GM23338 (cell line): ENCODE measurements at regions not wholly inside any gene's neighbourhood (a gene's known extent, or its start where the extent isn't known, plus 50 kb on each side); places are given as distances from the start of the nearest gene placed in this dataset.

Source experiments
- ATAC-seq: fragments of 200-7000 bp; cut with Tn5 transposase; 3 replicates; pipeline ENCODE4 v1.9.1; 2020
- DNase-seq: peaks from one replicate; pipeline ENCODE4 v3.0.0-alpha.2; 2015; ENCODE audit warnings: low spot score
- H2AFZ ChIP-seq: fragments of 200-600 bp; sonication (generic); 2 replicates; pipeline ENCODE4 v1.8.0; 2016; ENCODE audit warnings: antibody characterized with exemption, mild to moderate bottlenecking, moderate library complexity
- H3F3A ChIP-seq: fragments of 200-600 bp; sonication (generic); replicated peaks from 2 replicates; pipeline ENCODE4 v1.8.0; 2017; ENCODE audit warnings: antibody characterized with exemption, mixed run types, low read depth
- H3K27ac ChIP-seq: fragments of 200-600 bp; sonication (generic); 2 replicates; pipeline ENCODE4 v1.6.1; 2016; ENCODE audit warnings: low read depth
- H3K27me3 ChIP-seq: fragments of 200-600 bp; sonication (generic); 2 replicates; pipeline ENCODE4 v1.8.0; 2016; ENCODE audit warnings: mild to moderate bottlenecking, mixed run types, moderate library complexity; ENCODE audit not compliant: insufficient read depth
- H3K36me3 ChIP-seq: fragments of 200-600 bp; sonication (generic); 2 replicates; pipeline ENCODE4 v1.8.0; 2016; ENCODE audit warnings: mild to moderate bottlenecking; ENCODE audit not compliant: insufficient read depth
- H3K4me1 ChIP-seq: fragments of 200-600 bp; sonication (generic); 2 replicates; pipeline ENCODE4 v1.8.0; 2016; ENCODE audit warnings: mild to moderate bottlenecking, moderate library complexity; ENCODE audit not compliant: insufficient read depth
- H3K4me2 ChIP-seq: fragments of 200-600 bp; sonication (generic); 2 replicates; pipeline ENCODE4 v1.7.1; 2017; ENCODE audit warnings: mixed run types
- H3K4me3 ChIP-seq: fragments of 200-600 bp; sonication (generic); 2 replicates; pipeline ENCODE4 v1.6.1; 2016; ENCODE audit warnings: mixed run types
- H3K79me2 ChIP-seq: fragments of 200-600 bp; sonication (generic); replicated peaks from 2 replicates; pipeline ENCODE4 v1.8.0; 2017; ENCODE audit warnings: mild to moderate bottlenecking; ENCODE audit not compliant: insufficient read depth
- H3K9me2 ChIP-seq: fragments of 200-600 bp; sonication (generic); 2 replicates; pipeline ENCODE4 v1.8.0; 2017; ENCODE audit not compliant: insufficient read depth
- H4K20me1 ChIP-seq: fragments of 200-600 bp; sonication (generic); replicated peaks from 2 replicates; pipeline ENCODE4 v1.8.0; 2017; ENCODE audit warnings: mild to moderate bottlenecking; ENCODE audit not compliant: insufficient read depth
- H3K27ac Mint-ChIP-seq: 2 replicates; pipeline ENCODE4 v1.8.0; 2020; ENCODE audit warnings: inconsistent platforms, mild to moderate bottlenecking, moderate library complexity, mixed read lengths
- H3K27me3 Mint-ChIP-seq: 3 replicates; pipeline ENCODE4 v1.8.0; 2022; ENCODE audit warnings: low read depth, mild to moderate bottlenecking, moderate library complexity, mixed read lengths, inconsistent platforms; ENCODE audit not compliant: insufficient read depth, poor library complexity
- H3K36me3 Mint-ChIP-seq: 3 replicates; pipeline ENCODE4 v1.8.0; 2021; ENCODE audit warnings: low read depth, mild to moderate bottlenecking, inconsistent platforms, moderate library complexity, mixed read lengths
- H3K4me1 Mint-ChIP-seq: 3 replicates; pipeline ENCODE4 v1.8.0; 2020; ENCODE audit warnings: mild to moderate bottlenecking, inconsistent platforms, mixed read lengths
- H3K4me3 Mint-ChIP-seq: 3 replicates; pipeline ENCODE4 v1.8.0; 2021; ENCODE audit warnings: moderate library complexity, mild to moderate bottlenecking, inconsistent platforms, mixed read lengths
- H3K9me3 Mint-ChIP-seq: 3 replicates; pipeline ENCODE4 v1.8.0; 2020; ENCODE audit warnings: moderate library complexity, mild to moderate bottlenecking, inconsistent platforms, mixed read lengths
- CREB1 ChIP-seq: fragments of 250-450 bp; sonication (Bioruptor Pico); IDR thresholded peaks from 2 replicates; pipeline ENCODE4 v1.5.0; 2020; ENCODE audit warnings: low read depth, mild to moderate bottlenecking, moderate library complexity
- EZH2 ChIP-seq: fragments of 200-600 bp; sonication (generic); IDR thresholded peaks from one replicate; pipeline ENCODE4 v1.8.0; 2017; ENCODE audit warnings: antibody characterized with exemption, mild to moderate bottlenecking, low read depth; ENCODE audit not compliant: unreplicated experiment
- EZH2phosphoT487 ChIP-seq: fragments of 200-600 bp; sonication (generic); IDR thresholded peaks from one replicate; pipeline ENCODE4 v1.8.1; 2018; ENCODE audit warnings: antibody characterized with exemption; ENCODE audit not compliant: unreplicated experiment
- JUNB ChIP-seq: IDR thresholded peaks from one replicate; pipeline ENCODE4 v1.6.1; 2016; ENCODE audit warnings: antibody characterized with exemption; ENCODE audit not compliant: unreplicated experiment
- NANOG ChIP-seq: IDR thresholded peaks from 2 replicates; pipeline ENCODE4 v1.6.1; 2016; ENCODE audit warnings: antibody characterized with exemption, borderline replicate concordance
- ZNF114 ChIP-seq: fragments of 250-450 bp; sonication (Bioruptor Pico); IDR thresholded peaks from 2 replicates; pipeline ENCODE4 v1.5.0; 2020; ENCODE audit warnings: mild to moderate bottlenecking, moderate library complexity
- ZNF331 ChIP-seq: fragments of 250-450 bp; sonication (Bioruptor Pico); IDR thresholded peaks from 2 replicates; pipeline ENCODE4 v1.5.0; 2020; ENCODE audit warnings: low read depth, mild to moderate bottlenecking, moderate library complexity
- TF ChIP-seq, protein P1 (sequence below): fragments of 250-450 bp; sonication (Bioruptor Pico); IDR thresholded peaks from 2 replicates; pipeline ENCODE4 v1.5.0; 2020; ENCODE audit warnings: mild to moderate bottlenecking, moderate library complexity
- TF ChIP-seq, protein P2 (sequence below): IDR thresholded peaks from one replicate; pipeline ENCODE4 v1.6.1; 2018; ENCODE audit warnings: antibody characterized with exemption; ENCODE audit not compliant: unreplicated experiment

DNA sequence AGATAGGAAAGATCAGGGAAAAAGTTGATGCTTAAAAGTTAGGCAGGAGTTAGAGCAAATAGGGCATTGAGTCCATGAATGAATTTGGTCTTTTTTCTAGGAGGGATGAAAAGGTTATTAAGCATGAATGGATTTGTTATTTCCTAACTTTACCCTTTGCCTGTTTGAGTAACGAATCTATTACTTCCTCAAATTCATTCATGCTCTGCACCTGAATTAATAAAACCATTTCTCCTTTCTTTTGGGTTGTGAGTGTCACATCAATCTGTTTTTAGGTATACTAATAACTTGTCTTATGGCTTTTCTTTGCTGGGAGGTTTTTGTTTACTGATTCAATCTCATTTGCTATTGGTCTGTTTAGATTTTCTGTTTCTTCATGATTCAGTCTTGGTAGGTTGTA lies 1217.7 kb upstream of the CELF2 start:
- peaks cover 2% of the 10 kb centered on the region for H3K27me3 Mint-ChIP-seq
- H3K27ac Mint-ChIP-seq, result no peak overlapping the region
- no peaks in the 10 kb centered on the region for H3K4me1 Mint-ChIP-seq
- no peak for ATAC-seq
- no peaks in the 10 kb centered on the region for H3K36me3 Mint-ChIP-seq
- Histone ChIP-seq H3K27me3 (no peaks in the 10 kb centered on the region), H3K27ac (no peak overlapping the region), H3K4me1 (no peaks in the 10 kb centered on the region), H3K4me2 (no peak overlapping the region), H4K20me1 (no peaks in the 10 kb centered on the region), H3K4me3 (no peak overlapping the region), H3K36me3 (no peaks in the 10 kb centered on the region), H3K79me2 (no peaks in the 10 kb centered on the region), H3K9me2 (no peaks in the 10 kb centered on the region), H2AFZ (peak overlapping the region; percentile 74; the same call in 1 of the 2 replicates), H3F3A (no peaks in the 10 kb centered on the region)
- no peak for DNase-seq
- no peaks in the 10 kb centered on the region for H3K9me3 Mint-ChIP-seq
- TF ChIP-seq, protein P1, sequence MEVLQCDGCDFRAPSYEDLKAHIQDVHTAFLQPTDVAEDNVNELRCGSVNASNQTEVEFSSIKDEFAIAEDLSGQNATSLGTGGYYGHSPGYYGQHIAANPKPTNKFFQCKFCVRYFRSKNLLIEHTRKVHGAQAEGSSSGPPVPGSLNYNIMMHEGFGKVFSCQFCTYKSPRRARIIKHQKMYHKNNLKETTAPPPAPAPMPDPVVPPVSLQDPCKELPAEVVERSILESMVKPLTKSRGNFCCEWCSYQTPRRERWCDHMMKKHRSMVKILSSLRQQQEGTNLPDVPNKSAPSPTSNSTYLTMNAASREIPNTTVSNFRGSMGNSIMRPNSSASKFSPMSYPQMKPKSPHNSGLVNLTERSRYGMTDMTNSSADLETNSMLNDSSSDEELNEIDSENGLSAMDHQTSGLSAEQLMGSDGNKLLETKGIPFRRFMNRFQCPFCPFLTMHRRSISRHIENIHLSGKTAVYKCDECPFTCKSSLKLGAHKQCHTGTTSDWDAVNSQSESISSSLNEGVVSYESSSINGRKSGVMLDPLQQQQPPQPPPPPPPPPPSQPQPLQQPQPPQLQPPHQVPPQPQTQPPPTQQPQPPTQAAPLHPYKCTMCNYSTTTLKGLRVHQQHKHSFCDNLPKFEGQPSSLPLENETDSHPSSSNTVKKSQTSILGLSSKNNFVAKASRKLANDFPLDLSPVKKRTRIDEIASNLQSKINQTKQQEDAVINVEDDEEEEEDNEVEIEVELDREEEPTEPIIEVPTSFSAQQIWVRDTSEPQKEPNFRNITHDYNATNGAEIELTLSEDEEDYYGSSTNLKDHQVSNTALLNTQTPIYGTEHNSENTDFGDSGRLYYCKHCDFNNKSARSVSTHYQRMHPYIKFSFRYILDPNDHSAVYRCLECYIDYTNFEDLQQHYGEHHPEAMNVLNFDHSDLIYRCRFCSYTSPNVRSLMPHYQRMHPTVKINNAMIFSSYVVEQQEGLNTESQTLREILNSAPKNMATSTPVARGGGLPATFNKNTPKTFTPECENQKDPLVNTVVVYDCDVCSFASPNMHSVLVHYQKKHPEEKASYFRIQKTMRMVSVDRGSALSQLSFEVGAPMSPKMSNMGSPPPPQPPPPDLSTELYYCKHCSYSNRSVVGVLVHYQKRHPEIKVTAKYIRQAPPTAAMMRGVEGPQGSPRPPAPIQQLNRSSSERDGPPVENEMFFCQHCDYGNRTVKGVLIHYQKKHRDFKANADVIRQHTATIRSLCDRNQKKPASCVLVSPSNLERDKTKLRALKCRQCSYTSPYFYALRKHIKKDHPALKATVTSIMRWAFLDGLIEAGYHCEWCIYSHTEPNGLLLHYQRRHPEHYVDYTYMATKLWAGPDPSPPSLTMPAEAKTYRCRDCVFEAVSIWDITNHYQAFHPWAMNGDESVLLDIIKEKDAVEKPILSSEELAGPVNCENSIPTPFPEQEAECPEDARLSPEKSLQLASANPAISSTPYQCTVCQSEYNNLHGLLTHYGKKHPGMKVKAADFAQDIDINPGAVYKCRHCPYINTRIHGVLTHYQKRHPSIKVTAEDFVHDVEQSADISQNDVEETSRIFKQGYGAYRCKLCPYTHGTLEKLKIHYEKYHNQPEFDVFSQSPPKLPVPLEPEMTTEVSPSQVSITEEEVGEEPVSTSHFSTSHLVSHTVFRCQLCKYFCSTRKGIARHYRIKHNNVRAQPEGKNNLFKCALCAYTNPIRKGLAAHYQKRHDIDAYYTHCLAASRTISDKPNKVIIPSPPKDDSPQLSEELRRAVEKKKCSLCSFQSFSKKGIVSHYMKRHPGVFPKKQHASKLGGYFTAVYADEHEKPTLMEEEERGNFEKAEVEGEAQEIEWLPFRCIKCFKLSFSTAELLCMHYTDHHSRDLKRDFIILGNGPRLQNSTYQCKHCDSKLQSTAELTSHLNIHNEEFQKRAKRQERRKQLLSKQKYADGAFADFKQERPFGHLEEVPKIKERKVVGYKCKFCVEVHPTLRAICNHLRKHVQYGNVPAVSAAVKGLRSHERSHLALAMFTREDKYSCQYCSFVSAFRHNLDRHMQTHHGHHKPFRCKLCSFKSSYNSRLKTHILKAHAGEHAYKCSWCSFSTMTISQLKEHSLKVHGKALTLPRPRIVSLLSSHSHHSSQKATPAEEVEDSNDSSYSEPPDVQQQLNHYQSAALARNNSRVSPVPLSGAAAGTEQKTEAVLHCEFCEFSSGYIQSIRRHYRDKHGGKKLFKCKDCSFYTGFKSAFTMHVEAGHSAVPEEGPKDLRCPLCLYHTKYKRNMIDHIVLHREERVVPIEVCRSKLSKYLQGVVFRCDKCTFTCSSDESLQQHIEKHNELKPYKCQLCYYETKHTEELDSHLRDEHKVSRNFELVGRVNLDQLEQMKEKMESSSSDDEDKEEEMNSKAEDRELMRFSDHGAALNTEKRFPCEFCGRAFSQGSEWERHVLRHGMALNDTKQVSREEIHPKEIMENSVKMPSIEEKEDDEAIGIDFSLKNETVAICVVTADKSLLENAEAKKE, result no peak
- no peak for TF ChIP-seq ZNF331
- TF ChIP-seq EZH2phosphoT487, result no peak
- TF ChIP-seq CREB1 (CRISPR knock-in tag), result no peak
- no peak for TF ChIP-seq JUNB
- no peak for TF ChIP-seq EZH2
- no peak for TF ChIP-seq NANOG
- TF ChIP-seq ZNF114 (CRISPR knock-in tag), result no peak
- TF ChIP-seq, protein P2, sequence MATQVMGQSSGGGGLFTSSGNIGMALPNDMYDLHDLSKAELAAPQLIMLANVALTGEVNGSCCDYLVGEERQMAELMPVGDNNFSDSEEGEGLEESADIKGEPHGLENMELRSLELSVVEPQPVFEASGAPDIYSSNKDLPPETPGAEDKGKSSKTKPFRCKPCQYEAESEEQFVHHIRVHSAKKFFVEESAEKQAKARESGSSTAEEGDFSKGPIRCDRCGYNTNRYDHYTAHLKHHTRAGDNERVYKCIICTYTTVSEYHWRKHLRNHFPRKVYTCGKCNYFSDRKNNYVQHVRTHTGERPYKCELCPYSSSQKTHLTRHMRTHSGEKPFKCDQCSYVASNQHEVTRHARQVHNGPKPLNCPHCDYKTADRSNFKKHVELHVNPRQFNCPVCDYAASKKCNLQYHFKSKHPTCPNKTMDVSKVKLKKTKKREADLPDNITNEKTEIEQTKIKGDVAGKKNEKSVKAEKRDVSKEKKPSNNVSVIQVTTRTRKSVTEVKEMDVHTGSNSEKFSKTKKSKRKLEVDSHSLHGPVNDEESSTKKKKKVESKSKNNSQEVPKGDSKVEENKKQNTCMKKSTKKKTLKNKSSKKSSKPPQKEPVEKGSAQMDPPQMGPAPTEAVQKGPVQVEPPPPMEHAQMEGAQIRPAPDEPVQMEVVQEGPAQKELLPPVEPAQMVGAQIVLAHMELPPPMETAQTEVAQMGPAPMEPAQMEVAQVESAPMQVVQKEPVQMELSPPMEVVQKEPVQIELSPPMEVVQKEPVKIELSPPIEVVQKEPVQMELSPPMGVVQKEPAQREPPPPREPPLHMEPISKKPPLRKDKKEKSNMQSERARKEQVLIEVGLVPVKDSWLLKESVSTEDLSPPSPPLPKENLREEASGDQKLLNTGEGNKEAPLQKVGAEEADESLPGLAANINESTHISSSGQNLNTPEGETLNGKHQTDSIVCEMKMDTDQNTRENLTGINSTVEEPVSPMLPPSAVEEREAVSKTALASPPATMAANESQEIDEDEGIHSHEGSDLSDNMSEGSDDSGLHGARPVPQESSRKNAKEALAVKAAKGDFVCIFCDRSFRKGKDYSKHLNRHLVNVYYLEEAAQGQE, result no peak
- no peak overlapping the region for H3K4me3 Mint-ChIP-seq
